Caki2 (cell line): ENCODE measurements at regions not wholly inside any gene's neighbourhood (a gene's known extent, or its start where the extent isn't known, plus 50 kb on each side); places are given as distances from the start of the nearest gene placed in this dataset.
A peak's percentile ranks its signal among the peaks of the same experiment; 100 is the strongest.

Experiments
- DNase-seq: peaks from one replicate; pipeline ENCODE4 v3.0.0-alpha.2; 2015; ENCODE audit warnings: low read depth
- in situ Hi-C: cut with HindIII; loops from 2 replicates; pipeline ENCODE4 v1.10.0; 2016; ENCODE audit warnings: low sequenced_read_pairs, low pct_unique_long_range_greater_than_20kb, mixed read lengths

DNA sequence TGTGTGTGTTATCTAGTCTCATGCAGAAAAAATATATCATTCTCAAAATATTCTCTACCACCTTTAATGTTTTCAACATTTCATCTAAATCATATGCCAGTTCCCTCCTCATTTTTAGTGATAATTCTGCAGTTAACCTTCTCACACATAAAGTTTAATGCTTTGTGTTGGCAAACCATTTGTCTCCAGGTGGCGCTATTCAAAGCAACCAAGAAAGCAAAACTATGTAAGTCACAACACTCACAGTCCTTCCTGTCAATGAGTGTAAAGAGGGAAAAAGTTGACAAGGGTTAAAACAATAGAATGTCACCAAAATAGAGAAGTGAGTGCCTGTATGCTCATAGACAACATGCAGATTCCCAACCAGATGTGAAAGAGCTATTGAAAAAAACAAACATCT, 961.6 kb upstream of the LRRTM1 start:
- DNase-seq = no peak

DNA sequence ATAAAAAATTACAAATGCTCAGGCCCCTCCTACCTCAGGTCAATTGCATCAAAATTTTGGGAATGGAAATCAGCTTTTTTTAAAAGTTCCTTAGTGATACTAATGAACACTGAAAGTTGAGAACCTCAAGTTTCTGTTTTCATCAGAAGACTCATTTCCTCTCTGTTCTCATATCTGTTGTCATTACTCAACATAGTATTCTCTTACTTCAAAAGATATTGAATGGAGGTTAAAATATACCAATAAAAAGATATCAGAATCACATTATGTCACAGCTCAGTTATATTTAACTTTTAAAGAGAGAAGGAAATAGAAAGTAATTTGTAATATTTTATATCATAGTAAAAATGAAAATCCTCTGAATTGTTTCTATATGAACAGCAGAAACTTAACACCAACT, 959.4 kb upstream of the LRRTM1 start:
- in situ Hi-C loops = no loop called here
- DNase-seq = no peak

More for the DNA sequence above, 961.6 kb upstream of the LRRTM1 start:
- in situ Hi-C loops = no loop called here

GRCh38 chr2:81260320-81260719, 955.8 kb upstream of the LRRTM1 start:
- DNase-seq = no peak

DNA sequence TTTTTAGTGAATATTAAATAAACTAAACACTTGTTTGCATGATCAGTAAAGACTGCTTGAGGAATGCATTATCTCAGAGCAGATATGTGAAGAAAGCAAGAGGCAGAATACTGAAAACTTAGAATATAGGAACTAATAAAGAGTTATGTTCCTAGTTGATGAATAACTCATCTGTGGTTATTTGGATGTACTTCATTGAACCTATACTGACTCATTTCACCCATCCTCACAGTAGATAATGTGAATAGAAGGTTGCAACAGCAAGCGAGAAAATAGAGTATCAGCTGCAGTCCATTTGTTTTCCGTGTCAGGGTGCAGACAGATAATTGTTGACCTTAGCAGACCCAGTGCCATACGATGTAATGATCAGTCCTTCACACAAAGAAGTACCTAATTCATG, 945.7 kb upstream of the LRRTM1 start:
- DNase-seq = peak; percentile 58
- in situ Hi-C loops = no loop called here

More at GRCh38 chr2:81260320-81260719, 955.8 kb upstream of the LRRTM1 start:
- in situ Hi-C loops = no loop called here

DNA sequence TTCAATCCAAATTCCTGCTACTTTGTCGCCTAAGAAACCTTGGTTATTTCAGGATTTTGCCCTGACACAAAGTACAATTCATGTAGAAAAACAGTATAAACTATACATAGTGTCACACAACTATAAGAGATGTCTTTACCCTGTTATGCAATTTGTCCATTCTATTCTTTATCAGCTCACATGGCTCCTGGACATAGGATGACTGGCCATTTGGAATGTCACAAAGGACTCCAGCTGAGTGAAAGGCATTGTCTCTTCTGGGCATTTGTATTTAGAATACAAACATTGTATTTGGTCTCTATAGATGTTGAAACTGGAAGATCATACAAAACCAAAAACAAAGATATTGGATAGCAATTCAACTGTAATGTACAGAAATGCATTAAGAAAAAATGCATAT, 944.6 kb upstream of the LRRTM1 start:
- DNase-seq = no peak
- in situ Hi-C loops = no loop called here

GRCh38 chr2:81247648-81248047, 943.1 kb upstream of the LRRTM1 start:
- in situ Hi-C loops = no loop called here
- DNase-seq = no peak

DNA sequence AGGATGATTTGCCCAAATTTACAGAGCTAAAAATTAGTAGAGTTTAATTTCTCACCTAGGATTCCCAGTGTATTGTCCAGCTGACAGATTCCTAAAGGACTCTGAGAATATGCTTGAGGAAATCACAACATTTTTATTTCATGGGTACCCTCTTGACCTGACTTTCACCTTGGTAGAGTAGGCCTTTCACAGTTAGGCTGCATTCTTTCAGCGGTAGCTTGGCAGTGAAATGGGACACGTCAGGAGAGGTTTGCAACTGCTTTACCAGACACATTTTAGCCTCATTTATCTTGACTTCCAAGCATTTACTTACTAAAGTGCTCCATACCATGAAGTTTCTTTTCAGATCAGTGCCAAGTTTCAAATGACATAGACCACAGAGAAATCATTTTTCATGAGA, 937.9 kb upstream of the LRRTM1 start:
- in situ Hi-C loops = no loop called here
- no peak for DNase-seq

DNA sequence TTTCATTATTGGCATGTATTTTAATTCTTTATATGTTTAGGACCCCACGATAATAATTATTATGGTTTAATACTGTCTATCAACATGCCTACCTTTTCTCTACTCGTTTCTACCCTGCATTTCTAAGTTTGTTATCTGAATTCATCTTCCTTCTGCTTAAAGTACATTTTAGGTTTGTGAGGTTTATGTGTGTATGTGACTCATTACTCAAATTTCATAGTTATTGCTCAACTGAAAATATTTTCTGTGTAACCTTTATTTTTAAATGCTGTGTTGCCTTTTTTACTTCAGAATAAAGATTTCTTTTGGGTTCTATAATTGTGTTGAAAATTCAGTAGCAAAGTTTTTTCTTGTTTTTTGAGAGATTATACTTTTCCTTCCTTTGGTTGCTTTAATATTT, 933.9 kb upstream of the LRRTM1 start:
- DNase-seq = no peak
- in situ Hi-C loops = no loop called here

GRCh38 chr2:81235601-81236000, 931.0 kb upstream of the LRRTM1 start:
- in situ Hi-C loops = no loop called here
- no peak for DNase-seq

GRCh38 chr2:81234711-81235110, 930.2 kb upstream of the LRRTM1 start:
- in situ Hi-C loops = no loop called here
- DNase-seq = no peak

- in situ Hi-C loops = no loop called here
Measured at GRCh38 chr2:81225756-81226155, 921.2 kb upstream of the LRRTM1 start.

GRCh38 chr2:81213598-81213997, 909.0 kb upstream of the LRRTM1 start:
- in situ Hi-C loops = no loop called here
- DNase-seq = no peak

More at GRCh38 chr2:81225756-81226155, 921.2 kb upstream of the LRRTM1 start:
- no peak for DNase-seq

DNA sequence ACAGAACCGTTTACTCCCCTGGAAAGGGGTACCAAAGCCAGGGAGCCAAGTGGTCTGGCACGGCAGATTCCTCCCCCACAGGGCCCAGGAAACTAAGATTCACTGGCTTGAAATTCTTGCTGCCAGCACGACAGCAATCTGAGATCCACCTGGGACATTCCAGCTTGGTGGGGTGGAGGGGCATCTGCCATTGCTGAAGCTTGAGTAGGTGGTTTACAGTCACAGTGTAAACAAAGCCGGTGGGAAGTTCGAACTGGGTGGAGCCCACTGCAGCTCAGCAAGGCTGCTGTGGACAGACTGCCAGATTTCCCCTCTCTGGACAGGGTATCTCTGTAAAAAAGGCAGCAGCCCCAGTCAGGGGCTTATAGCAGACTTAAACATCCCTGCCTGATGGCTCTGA, 901.7 kb upstream of the LRRTM1 start:
- in situ Hi-C loops = no loop called here
- DNase-seq = no peak

- in situ Hi-C loops = no loop called here
- DNase-seq = no peak
Measured at GRCh38 chr2:81196933-81197628, 892.5 kb upstream of the LRRTM1 start.

DNA sequence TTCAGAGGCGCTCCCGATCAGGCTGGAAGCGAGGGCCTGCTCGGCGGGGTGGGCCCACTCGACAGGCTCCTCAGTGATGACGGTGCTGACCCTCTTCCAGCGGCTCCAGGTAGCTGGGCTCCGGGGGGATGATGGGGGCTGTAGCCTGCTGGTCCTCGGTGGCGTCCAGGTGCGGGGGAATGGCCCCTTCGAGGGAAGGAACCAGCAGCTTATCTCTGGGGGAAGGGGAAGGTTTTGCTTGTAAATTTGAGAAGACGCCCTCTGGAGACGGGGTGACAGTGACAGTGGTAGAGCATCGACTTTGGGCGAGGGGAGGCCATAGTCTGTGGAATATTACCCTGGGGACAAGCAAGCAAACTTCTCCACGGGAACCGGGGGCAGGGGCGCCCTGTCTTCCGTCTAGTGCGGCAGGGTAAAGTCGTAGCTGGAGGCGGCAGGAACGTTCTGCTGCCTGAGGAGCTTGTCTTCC, 891.9 kb upstream of the LRRTM1 start:
- in situ Hi-C loops = no loop called here
- DNase-seq = no peak

- in situ Hi-C loops = no loop called here
- no peak for DNase-seq
Measured at GRCh38 chr2:81195774-81196382, 891.3 kb upstream of the LRRTM1 start.

DNA sequence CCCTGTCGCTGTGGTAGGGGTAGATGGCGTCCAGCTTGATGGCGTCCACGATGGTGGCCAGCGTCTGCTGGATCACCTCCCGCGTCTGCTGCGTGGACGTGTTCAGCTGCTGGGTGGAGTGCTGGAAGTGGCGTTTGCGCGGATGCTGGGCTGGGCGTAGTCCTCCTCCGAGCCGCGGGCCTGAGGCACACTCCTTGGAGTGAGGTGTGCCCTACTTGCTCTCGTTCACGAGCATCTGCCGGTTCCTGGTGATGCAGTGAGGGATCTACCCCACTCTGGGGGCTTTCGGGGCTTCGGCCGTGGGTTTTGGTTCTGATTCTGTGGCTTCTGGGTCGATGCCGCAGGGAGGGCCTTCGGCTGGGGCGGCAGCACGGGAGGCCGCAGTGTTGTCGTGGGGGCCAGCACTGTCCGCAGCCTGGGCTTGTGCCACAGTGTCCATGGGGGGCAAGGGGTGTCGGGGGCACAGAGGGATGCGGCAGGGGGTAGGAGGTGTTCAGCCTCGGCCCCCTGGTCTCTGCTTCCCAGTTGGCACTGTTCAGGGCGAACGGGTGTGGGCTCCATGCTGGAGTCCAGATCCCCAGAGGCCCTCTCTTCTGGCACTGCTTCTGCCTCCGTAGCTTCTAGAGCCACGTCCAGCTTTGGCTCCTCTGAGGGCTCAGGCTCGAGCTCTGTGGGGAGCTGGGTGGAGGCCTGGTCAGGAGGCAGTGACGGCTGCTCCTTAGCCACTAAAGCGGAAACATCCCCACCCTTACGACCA, 890.6 kb upstream of the LRRTM1 start:
- in situ Hi-C loops = no loop called here
- no peak for DNase-seq

GRCh38 chr2:81194581-81194980, 890.0 kb upstream of the LRRTM1 start:
- in situ Hi-C loops = no loop called here
- DNase-seq = no peak

GRCh38 chr2:81194176-81194575, 889.6 kb upstream of the LRRTM1 start:
- DNase-seq = no peak
- in situ Hi-C loops = no loop called here
